COLO668 (cell line): ENCODE measurements at regions not wholly inside any gene's neighbourhood (a gene's known extent, or its start where the extent isn't known, plus 50 kb on each side); places are given as distances from the start of the nearest gene placed in this dataset.
A peak's percentile ranks its signal among the peaks of the same experiment; 100 is the strongest.

Experiments
- DNase-seq: peaks from one replicate; lab custom pipeline; 2025; ENCODE audit not compliant: unreplicated experiment; lab: John Stamatoyannopoulos, UW

DNA sequence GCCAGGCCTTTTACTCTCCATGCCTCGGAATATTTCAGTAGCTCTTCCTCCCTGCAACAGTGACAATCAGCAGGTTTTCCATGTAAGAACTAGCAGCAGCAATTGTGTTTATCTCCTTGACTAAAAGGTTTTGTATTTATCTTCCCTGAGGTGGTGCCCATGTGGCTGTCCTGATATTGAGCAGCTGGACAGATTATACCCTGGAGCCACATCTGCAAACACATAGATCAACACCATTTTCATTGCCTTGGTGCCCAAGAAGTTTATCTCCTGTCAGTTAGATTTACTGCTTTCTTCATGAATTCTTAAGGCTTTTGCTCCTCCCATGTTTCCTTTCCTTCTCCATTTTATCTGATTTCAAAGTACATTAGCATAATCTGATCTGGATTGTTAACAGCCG lies 378.4 kb downstream of the SPATA31D1 start:
- no peak for DNase-seq

- no peak for DNase-seq
Observed at GRCh38 chr9:82367929-82368328, 379.4 kb downstream of the SPATA31D1 start.

DNA sequence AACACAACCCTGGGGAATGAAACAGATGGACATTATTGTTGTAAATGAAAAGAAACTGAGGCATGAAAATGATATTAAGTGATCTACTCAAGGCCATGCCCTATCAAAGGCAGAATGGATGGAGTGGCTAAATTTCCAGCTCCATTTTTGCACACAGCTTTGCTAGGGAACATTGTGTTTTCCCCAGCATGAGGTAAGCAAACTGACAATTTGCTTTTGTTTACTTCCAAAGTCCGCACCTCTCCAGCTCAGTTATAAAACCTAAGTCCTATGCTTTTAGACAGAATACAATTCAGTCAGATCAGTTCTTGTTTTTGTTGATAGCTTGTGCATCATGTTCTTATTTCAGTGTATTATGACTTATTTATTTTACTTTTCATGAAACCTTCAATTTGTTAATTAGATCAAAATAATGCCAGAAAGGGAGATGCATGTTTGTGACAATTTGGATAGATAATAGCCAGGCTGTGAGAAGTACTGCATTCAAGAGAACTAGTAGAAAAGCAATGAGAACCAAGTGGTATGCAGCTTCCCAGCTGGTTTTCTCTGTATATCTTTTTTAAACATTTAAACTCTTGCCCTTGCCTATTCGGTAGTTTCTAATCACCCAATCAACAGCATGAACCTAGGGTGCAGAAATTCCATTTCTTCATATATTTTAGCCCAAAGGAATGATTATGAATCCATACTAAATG lies 380.8 kb downstream of the SPATA31D1 start:
- no peak for DNase-seq

DNA sequence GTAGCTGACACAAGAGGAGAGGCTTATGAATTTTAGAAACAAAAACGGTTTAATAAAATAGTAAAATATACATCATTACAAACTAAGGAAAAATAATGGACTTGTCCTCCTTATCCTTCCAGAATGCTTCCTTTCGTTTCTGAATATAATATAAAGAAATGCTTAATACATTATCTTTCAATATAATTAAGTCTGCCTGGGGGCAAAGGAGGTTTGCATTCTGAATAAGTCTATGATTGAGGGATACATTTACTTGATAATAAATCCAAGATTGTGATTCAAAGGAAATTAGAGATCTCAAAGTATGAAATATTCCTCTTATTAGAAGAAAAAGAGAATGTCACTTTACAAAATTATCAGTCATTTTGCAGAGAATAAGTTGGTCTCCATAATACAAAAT lies 386.5 kb downstream of the SPATA31D1 start:
- no peak for DNase-seq

DNA sequence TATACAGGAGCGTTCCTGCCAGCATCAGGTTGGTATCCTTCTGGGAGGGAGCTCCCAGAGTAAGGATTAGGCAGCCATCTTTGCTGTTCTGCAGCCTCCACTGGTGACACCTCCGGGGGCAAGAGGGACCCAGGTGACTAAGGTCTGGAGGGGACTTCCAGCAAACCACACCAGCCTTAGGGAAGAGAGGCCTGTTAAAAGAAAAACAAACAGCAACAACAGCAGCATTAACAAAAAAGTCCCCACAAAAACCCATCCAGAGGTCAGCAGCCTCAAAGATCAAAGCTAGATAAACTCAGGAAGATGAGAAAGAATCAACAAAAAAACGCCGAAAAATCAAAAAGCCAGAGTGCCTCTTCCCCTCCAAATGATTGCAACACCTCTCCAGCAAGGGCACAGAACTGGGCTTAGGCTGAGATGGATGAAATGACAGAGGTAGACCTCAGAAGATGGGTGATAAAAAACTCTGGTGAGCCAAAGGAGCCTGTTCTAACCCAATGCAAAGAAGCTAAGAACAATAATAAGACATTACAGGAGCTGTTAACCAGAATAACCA lies 388.2 kb downstream of the SPATA31D1 start:
- DNase-seq = no peak

DNA sequence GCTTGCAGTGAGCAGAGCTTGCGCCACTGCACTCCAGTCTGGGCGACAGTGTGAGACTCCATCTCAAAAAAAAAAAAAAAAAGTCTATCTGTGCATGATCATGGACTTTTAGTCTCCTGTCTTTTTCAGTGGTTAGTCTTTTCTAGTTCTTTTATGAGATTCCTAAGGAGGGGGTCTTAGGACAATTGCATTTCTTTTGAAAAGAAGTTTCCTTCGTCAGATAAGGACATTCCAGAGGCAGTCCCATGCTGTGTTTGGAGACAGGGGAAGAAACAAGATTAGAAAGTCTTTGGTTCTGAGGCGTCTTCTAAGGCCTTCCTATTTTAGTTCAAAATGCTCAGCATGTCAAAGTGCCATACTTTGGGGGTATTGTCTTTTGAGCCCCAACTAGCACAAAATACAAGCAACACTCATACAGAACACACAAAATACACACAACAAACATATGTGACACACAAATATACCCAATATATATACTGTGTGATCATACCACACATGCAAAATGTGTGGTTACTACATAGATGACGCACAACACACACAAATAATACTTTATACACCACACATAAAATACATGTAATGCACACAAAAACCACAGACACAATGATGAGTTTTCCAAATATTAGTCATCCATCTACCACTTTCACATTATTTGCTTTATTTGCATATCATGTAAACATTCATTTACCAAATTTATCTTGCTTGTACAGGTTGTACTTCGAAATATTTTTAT lies 394.5 kb downstream of the SPATA31D1 start:
- DNase-seq = no peak

DNA sequence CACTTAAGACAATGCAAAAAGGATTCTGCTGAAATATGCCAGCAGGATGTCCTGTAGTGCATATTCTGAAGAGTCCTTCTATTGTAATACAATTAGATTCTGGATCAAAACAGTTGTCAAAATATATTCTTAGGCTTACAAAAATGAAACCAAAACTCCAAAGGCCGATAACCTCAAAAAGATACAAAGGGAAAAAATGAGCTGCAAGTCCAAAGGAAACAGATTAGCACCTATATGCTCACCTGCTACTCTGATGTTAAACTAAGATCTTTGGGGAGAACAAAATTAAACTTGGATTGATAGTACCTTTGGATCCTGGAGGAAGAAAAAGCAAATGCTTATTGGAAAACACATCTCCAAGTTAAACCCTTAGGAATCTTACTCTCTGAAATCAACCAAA lies 397.1 kb downstream of the SPATA31D1 start:
- DNase-seq = no peak

DNA sequence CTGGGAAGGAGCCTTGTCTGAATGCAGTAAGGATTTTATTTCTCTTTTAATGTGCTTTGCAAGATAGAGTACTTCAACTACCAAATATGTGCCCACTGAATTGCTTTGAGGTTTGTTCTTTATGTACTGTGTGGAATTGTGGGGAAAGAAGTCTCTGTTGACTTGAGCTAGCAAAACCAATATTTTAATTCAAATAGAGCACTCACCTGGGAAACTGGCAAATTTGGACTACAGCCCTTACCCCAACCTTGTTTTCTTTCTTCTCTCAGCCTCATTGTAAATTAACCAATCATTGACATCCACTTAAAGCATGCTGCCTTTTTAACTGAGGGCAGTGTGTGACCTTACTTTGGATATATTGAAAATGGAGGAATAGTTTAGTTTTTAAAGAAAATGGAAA lies 409.0 kb downstream of the SPATA31D1 start:
- no peak for DNase-seq

DNA sequence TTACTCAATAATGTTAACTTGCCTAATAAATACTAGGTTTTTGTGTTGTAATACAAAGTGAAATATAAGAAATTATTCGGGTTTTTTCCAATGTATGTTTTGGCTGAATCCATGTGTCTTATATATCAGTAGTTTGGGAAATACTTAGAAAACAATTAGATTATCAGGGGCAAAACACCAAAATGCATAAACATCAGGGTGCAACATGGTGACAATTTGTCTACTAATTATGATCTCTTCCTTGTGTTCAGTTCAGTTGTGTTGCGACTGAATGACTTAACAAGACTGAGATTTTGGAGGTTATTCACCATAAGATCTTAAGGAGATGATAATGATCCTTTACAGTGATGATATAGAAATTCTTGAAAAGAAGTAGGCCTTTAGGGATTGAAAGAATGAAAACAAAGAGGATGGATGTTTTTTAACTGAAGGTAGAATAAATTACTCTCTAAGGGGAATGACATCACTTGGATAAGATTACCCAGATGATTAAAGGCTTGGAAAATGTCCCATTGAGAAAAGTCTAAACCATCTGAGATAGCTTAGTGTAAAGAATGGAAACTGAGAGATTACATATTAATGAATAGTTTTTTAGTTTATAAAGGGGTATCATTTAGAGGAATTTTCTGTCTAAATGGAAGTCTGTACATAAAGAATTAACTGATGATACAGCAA lies 415.8 kb downstream of the SPATA31D1 start:
- no peak for DNase-seq

DNA sequence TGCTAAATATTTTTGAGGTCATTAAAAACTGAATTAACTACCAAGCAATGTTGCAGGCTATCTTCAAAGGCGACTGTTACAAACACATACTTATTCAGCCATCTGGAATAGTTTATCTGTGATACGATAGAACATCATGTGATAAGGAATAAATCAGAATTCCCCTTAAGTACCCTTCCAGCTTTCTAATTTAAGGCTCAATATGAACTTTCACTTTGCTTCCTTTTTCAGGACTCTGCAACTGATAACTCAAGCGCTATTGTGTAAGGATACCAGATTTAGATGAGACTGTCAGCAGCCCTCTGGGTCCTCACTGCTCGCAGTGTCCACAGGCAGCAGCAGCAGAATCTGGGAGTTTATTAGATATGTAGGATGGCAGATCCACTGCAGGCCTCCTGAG lies 416.3 kb downstream of the SPATA31D1 start:
- DNase-seq = no peak

DNA sequence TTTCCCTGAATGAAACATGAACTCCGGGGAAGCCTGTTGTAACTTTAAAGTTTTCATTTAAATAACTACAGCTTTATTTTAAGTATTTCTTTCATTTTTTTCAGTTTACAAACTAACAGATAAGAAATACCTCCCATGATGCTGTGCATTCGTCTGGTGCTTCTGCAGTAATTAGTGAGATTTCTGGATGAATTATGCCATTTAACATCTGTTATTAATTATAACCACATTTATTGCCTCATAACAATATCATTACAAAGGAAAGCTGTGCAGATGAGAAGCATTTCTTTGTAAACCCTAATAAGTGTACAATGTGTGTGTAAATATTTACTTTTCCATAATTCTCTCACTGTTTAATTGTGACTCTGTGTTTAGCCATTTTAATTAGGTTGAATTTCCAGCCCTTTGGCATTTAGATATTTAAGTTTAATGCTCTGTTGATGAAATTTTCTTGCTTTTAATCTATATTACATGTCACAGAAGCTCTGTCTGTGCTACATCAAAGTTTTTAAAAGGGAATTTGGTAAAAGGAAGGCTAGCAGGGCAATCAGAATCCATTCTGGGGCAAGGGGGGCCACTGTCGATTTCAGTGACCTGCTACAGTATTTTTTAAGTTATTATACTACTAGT lies 418.0 kb downstream of the SPATA31D1 start:
- no peak for DNase-seq

GRCh38 chr9:82410306-82410705 lies 421.7 kb downstream of the SPATA31D1 start:
- DNase-seq = peak; percentile 9

GRCh38 chr9:82410866-82411265 lies 422.3 kb downstream of the SPATA31D1 start:
- no peak for DNase-seq

- no peak for DNase-seq
Observed at GRCh38 chr9:82412586-82413305, 424.2 kb downstream of the SPATA31D1 start.

GRCh38 chr9:82417501-82417900 lies 428.9 kb downstream of the SPATA31D1 start:
- DNase-seq = no peak

GRCh38 chr9:82418334-82418733 lies 429.8 kb downstream of the SPATA31D1 start:
- no peak for DNase-seq

GRCh38 chr9:82419696-82420486 lies 431.3 kb downstream of the SPATA31D1 start:
- DNase-seq = no peak

DNA sequence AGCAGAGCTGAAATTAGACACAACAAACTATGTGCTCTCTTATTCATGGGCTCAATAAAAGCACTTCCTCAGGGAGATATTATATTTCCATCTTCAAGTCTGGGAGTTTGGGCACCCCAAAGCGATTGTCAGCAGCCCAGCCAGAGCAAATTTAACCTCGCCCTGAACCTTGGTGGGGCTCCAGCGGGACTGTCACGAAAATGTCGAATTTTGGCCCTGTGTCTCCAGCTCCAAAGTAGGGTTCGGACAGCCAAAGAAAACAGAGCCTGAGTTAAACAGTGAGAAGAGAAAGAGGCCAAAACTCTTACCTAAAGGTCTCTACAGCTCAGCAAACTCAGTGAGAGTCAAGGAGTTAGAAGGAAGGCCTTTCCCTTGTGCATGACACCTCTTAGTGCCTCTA lies 432.9 kb downstream of the SPATA31D1 start:
- no peak for DNase-seq

- DNase-seq = no peak
Observed at GRCh38 chr9:82423700-82424099, 435.1 kb downstream of the SPATA31D1 start.

DNA sequence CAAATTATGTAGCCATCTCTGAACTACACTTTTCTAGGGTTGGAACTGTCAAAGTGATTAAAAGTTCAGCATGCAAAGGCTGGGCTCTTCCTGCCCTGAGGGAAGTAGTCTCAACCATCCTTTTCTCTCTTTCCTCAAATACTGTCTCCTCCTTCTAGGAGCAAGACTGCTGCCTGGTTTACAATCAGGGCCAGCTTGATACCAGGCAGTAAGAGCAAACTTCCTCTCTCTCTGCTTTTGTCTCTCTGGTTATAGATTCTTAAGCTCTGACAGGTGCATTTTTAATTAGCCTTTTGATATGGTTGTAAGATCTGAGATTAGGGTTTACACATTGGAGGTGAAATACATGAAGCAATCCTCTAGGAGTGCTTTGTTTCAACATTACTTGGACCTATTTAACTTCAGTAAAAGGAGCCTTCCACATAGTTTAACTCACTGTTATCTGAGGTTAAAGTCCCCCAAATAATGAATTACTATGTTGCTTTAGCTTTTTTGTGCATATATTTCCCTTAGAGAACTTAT lies 436.1 kb downstream of the SPATA31D1 start:
- no peak for DNase-seq
